ENCODE measurements at regions not wholly inside any gene's neighbourhood (a gene's known extent, or its start where the extent isn't known, plus 50 kb on each side); places are given as distances from the start of the nearest gene placed in this dataset.
"Not testable (repeated sequence)": the region's sequence is repeated elsewhere in the genome, so short reads cannot be mapped to it uniquely, and the experiment has no call there.

DNA sequence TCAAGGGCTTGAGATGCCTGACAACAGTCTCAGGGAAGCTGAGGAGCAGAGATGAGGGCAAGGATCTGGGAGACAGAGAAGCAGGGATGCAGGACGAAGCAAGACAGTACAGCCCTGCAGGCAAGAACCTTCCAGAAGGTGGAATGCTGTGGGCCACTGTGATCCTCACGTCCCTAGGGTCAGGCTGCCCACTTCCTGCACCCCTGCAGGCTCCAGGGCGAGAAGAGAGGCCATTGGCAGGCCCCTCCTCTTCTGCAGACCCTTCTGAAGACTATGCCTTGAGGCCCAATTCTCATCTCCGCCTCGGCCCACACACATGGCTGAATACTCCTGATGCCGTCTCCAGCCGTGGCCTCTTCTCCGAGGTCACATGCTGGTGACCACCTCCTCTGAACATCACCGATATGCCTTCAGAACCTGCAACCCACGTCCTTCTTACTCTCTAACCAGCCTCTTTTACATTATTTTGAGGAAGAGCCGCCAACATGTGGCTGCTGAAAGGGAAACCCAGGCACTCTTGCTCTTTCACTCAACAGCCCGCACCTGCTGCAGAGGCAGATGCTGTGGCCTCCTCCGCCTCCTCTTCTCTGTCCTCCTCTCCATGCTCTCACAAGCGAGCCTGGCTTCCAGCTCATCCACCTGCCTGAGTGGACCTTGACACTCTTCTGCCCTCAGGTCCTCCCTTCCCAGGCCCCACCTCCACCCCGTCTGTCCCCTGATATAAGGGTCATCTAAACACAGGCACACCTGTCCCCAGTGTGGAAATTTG, 181.5 kb downstream of the IRX2 start:
- DNase-seq (ENCODE audit: low read depth in 2 of 2): no peak

DNA sequence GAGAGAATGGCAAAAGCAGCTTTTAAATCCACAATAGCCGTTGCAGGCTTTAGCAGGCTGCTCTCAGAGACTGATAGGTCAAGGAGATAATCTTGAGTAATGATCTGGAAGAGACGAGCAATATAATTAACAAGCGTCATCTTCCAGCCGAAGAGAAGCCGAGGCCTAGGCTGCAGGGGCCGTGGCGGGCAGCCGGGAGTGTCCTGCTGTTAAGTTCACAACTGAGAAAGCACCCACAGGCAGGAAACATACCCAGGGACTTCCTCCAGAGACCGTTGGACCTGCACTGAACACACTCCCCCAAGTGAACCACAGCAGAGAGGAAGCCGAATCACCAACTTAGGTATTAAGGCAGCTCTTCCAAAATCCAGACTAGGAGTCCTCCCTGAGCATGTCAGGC, 182.3 kb downstream of the IRX2 start:
- no peak for DNase-seq (ENCODE audit: low read depth in 2 of 2)

DNA sequence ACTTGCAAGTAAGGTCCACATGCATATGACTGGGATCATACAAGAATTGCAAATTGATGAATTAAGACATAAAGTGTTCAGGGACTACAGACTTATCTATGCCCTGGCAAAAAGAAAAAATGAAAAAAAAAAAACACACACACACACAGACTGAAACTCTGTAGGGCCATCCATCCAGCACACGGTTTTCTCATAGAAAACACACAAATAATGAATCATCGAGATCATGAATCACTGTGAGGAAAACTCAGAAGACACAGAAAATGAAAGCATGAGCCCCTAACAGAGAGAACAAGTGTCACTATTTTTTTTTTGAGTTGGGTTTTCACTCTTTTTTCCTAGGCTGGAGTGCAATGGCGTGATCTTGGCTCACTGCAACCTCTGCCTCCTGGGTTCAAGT, 185.2 kb downstream of the IRX2 start:
- no peak for DNase-seq (ENCODE audit: low read depth in 2 of 2)

DNA sequence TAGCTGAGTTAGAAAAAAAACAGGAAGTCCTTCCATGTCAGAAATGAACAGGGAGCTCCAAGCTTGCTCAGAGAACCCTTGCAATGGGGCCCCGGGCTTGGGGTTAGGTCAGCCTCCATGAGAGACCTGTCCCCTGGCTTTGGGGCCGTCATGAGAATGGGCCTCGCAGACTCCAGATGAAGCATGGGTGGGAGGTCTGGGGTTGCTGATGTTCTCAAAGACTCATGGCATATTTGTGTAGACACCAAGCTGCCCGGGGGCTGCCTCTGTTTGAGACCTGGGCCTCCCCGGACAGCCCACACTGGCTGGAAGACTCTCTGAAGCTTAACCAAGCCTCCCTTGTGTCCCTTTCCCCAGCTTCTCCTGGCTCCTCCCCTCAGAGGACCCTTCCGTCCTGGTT, 186.3 kb downstream of the IRX2 start:
- no peak for DNase-seq (ENCODE audit: low read depth in 2 of 2)

DNA sequence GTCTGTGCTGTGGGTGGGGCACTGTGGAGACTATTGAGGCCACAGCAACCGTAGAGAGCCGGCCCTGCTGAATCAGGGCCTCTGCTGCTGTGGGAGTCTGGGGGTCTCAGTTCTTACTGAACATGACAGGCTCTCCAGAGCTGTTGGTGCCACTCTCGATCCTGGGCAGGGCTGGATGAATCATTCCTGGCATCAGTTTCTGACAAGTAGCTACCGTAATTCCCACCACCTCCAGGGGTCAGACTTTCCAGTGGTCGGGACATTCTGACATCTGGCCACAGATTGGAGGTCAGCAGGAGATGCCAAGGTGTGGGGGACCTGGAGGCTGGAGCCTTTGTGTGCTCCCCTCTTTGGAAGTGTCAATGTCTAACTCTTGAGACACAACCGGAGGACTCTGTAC, 188.4 kb downstream of the IRX2 start:
- DNase-seq (ENCODE audit: low read depth in 2 of 2): no peak

DNA sequence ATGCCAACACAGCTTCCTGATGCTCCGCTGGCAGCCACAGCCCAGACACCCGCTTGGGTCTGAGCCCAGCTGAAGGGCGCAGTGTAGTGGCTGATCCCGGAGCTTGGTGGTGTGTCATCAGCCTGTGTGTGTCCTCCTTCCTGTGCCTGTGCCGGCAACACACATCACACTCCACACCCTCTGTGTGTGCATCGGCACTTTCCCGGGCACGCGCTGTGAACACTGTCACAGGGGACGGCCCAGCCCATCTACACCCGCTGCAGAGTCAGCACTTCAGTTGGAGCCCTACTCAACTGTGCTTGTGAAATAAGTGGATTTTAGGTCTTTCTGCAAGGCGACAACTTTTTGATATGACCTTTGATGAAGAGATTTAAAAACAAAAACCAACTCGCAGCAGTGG, 189.4 kb downstream of the IRX2 start:
- DNase-seq (ENCODE audit: low read depth in 2 of 2): no peak

DNA sequence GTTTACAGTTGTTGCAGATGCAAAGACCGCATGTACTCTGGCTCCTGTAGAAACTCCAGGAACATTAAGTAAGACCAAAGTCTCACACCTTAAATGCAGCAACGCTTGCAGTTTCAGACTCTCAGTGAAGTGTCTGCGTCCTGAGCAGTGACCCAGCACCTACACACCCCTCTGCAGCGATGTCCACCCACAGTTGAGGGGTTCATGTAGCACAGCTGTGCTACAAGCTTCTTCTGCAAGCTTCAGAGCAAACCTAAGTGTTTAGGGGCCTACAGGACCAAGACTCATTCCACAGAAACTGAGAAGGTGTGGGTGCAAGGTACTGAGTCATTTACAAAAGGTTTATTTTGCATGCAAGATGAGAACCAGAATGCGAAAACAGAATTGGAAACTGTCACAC, 191.0 kb downstream of the IRX2 start:
- no peak for DNase-seq (ENCODE audit: low read depth in 2 of 2)

DNA sequence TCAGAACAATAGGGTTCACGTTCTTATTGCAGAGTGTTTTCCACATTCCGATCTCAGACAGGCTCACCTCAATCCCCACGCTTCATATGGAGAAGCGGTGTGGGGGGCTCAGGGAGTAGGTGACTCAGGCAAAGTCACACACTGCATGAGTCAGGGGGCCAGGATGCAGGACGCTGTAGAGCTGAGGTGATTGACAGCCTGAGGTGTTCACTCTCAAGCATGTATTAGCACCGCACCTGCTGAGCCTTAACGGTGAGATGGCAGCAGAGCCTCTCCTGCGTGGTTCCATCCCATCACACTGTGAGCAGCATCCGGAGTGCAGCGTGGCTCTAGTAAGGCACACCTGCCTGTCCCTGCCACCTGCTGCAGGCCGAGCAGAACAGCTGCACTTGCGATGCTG, 194.0 kb downstream of the IRX2 start:
- no peak for DNase-seq (ENCODE audit: low read depth in 2 of 2)

DNA sequence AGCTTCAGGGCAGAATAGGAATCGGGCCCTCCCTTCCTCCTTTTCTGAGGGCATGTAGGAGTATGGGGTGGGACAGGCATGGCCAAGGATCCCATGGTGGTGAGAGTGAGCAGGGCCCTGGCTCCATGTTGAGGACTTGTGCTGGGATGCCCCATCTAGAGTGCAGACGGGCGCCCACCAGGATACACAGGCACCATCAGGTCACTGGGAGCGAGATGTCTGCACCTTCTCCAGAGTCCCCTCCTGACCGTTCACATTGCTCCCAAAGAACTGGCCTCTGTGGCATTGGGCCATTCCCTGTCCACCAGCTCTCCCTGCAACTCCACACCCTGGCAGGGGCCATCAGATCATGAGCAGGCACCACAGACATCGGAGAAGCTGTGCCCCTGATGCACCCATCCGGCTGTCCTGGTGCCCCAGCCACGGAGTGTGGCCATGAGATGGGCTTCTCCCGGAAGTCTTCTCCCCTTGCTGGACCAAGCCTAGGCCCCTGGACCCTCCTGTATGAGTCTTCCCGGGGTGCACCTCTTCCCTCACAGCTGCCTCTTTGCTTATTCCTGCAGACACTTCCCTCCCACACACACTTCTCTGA, 195.0 kb downstream of the IRX2 start:
- no peak for DNase-seq (ENCODE audit: low read depth in 2 of 2)

DNA sequence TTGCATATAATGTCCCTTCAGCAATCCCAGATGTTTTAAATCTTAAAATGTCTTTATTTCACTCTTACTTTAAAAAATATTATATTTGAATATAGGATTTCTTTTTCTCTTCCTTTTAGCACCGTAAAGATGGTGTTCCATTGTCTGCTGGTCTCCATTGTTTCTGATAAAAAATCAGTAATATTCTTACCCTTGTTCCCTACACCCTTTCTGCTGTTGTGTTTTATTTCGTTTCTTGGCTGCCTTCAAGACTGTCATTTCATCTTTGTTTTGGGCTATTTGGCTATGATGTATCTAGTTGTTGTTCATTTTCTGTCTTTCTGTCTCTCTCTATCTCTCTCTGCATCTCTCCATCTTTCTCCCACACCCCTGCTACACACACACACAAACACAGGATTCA, 197.9 kb downstream of the IRX2 start:
- no peak for DNase-seq (ENCODE audit: low read depth in 2 of 2)

DNA sequence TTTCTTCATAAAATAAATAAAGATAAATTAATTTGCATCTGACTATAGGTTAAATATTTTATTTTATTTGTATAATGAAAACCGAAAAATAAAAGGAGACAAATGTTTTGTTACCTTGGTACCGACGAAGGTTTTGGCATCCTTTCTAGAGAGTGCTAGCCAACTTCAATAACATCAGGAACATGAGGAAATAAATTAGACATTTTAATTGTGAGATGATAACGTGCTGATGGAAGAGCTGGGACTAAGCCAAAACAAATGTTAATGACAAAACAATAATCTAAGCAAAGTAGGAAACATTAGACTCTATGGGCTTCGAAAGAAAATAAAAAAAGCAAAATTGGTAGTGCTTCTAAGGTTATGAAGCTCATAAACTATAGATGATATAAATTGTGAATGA, 201.0 kb downstream of the IRX2 start:
- no peak for DNase-seq (ENCODE audit: low read depth in 2 of 2)

DNA sequence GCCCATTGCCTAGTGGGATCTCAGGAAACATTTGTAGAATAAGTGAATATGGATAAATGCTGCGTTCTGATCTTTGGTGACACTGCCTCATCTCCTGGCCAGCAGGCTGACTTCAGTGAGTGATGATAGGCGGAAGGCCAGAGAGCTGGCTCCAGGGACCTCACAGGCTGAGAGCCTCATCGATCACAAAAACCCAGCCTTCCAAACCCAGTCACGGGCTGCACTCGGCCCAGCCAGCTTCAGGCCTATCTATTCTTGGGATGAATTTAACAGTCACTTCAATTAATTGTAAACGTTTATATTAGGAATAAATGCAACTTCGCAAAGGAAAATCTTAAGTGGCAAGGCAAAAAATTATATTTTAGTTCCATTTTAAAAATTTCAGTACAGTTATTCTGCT, 201.6 kb downstream of the IRX2 start:
- no peak for DNase-seq (ENCODE audit: low read depth in 2 of 2)

DNA sequence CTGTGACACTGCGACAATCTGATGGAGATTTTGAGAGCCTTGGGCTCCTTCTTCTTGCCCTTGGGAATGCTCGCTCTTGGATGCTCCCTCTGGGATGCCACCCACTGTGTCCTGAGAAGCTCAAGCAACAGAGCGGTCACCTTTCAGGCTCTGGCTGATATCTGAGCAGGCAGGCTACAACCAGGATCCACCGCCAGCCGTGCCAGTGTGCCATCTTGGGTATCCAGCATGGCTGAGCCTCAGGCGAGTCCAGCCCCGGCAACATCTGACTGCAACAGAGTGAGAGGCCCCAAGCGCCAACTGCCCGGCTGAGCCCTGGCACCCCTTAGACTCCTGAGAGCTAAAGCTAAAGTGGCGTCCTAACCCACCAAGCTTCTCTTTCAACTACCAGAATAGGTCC, 202.1 kb downstream of the IRX2 start:
- no peak for DNase-seq (ENCODE audit: low read depth in 2 of 2)

DNA sequence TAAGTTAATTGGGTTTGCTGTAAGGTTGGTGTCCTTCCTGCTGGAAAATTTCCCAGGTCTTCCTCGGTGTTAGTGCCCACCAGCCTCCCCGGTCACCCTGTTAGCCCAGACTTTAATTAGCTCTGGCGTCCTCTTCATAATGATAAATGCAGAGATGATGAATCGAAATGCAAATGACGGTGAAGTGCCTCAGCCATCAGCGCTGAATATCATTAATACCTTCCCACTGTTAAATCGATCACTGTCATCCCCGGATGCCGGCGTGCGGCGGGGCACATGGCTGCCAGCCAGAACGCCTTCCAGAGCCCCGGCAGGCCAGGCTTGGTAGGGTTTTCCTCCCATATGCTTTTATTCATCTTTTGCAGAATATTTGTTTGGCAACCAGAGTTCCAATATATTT, 204.5 kb downstream of the IRX2 start:
- no peak for DNase-seq (ENCODE audit: low read depth in 2 of 2)

DNA sequence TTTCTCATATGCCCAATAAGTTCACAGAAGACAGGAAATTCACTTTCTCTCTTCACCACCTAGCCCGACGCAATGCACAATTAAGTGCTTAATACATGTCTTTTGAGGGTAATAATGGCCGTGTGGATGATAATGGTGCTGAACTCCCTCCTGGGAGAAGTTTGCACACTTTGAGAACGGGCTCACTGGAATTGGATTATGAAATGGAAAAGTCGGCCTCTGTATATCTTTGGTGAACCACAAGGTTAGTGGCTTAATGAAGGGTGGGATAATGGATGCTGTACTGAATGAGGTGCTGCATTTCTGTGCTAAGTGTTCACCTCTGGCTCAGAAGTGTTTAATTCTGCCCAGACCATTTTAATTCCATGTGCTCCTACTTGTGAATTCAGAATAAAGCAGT, 207.5 kb downstream of the IRX2 start:
- DNase-seq (ENCODE audit: low read depth in 2 of 2): no peak

DNA sequence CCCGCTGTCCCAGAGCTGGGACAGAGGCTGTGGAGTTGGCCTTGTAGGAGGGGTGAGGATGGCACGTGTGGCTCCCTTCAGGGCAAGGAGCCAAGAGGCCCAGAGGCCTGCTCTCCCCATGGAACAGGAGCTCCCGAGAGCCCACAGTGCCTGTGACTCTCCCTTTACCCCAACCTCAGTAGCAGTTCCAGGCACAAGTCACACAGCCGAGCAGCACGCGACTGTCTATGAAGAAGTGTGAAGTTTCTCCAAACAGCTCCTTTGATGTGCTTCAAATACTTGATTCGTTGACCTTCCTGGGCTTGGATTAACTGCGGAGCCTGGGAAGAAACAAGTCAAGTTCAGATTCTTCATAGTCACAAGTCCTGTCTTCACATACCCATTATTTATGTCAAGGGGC, 208.7 kb downstream of the IRX2 start:
- no peak for DNase-seq (ENCODE audit: low read depth in 2 of 2)

DNA sequence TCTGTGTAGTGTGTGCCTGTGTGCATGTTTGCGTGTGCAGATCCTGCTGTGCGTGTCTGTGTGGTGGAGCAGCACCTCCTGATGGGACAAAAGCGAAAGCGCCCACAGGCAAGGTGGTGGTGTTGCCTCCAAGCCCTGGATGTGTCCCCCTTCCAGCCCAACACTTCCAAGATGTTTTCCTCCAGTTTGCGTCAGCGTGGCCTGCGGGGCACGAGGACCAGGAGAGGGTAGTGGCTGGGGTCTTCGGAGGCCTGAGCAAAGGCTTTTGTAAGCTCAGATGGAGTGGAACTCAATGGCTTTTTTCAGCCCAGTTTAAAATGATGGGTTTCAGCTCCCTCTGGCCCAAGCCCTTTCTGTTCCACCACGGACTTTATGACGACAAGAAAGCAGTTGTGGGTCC, 209.5 kb downstream of the IRX2 start:
- no peak for DNase-seq (ENCODE audit: low read depth in 2 of 2)

DNA sequence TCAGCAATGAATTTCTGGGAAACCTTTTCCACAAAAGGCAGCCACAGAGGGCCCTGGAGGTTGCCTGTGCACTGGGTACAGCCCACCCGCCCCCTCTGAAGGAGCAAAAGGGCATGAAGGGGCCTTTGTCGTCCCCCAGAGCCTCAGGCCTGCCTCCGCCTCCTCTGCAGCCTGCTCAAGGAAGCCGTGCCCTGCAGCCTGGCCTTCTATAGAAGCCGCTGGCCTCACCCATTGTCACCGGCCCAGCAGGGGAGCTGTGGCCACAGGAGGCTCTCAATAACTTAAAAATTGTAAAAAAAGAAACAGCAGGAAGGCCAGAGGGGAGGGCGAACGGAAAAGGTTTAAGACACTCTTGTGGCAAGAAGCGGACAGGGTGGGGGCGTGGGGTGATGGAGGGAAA, 213.3 kb downstream of the IRX2 start:
- DNase-seq (ENCODE audit: low read depth in 2 of 2): no peak

DNA sequence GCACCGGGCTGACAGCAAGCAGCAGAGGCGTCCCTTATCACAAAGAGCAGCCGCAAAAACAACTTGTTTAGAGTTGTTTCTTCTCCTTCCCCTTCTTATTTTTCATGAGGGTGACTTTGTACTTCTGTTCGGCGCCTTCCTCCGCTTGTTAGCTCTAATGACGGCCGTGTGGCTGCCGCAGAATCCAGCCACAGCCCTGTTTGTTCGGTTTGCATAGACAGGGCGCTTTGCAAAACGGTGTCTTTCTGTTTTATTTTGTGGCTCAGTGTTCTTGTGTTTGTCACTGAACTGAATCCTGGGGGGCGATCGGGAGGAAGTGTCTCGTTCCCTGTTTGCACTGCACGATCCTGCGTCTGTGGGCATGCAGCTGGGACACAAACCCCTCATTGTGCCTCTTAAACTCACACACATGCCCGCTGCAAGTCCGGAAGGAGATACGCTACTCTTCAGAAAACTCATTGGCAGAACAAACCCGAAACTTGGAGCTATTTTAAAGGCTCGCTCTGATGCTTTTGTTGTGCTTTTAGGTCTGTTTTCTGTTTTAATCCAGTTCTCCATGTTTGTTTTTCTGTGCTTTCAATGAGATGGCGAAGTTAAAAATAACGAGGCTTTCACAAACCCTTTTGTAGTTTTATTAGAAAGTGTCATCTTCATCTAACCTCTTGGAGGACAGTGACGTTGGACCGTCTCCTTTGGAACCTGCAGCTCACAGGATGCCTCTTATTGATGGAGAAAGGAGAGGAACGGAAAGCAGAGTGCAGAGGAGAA, 213.9 kb downstream of the IRX2 start:
- no peak for DNase-seq (ENCODE audit: low read depth in 2 of 2)

DNA sequence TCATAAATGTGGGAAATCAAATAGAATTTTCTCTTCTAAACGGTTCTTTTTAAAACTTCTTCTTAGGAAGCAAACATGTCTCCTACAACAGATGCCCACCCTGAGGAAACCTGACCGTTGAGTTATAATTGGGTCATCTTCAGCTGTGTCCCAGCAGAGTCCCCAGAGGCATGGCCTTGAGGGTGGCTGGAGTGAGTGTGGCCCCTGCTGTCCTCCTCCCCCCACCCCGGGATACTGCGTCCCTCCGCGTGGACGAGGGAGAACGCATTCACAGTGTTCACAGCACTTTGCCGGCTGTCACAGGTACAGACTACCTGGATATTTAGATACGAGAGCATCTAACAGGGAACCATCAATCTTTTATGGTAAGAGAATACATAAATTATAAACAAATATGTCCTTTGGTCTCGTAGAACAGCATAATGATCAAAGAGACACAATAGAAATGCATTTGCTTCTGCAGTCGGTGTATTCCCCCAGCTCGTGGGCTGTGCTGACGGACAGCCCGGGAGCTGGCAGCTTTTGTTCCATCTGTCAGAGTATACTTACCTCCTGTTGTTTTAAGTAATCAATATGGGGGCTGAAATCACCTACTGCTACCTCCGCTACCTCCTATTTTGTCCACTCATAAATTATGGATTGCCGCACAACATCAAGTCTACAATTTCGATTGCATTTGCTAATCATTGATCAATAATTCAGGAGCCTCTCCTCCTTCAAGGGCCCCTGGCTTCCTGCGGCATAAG, 214.7 kb downstream of the IRX2 start:
- DNase-seq (ENCODE audit: low read depth in 2 of 2): no peak

DNA sequence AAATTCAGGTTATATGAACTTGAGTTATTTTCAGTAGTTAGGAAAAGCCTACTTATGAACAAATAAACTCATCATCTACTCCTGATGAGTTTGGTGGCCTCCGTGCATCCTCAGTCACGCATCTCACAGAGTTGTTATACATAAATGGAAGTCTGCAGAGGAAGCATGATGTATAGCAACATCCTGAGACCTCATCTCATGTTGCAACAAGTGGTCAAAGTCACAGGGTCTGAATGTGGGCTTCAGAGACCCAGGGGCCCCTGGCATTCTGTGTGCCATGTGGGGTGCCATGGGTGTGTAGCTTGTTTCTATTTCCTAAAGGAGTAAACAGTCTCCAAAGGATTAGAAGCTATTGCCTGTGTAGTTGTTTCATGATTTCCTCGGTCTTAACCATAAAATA, 216.5 kb downstream of the IRX2 start:
- no peak for DNase-seq (ENCODE audit: low read depth in 2 of 2)

DNA sequence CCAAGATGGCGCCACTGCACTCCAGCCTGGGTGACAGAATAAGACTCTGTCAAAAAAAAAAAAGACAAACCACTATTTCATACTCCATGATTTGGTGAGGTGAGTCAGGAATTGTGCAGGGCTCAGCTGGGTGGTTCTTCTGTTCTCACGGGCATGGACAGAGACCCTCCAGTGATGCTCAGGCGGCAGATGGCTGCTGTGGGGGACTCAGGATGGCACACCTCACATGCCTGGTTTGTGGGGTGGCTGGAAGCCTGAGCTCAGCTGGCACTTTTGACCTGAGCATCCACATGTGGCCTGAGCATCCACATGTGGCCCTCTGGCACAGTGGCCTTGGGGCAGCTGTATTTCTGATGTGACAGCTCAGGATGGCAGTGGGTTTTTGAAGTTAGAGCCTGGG, 217.2 kb downstream of the IRX2 start:
- no peak for DNase-seq (ENCODE audit: low read depth in 2 of 2)

DNA sequence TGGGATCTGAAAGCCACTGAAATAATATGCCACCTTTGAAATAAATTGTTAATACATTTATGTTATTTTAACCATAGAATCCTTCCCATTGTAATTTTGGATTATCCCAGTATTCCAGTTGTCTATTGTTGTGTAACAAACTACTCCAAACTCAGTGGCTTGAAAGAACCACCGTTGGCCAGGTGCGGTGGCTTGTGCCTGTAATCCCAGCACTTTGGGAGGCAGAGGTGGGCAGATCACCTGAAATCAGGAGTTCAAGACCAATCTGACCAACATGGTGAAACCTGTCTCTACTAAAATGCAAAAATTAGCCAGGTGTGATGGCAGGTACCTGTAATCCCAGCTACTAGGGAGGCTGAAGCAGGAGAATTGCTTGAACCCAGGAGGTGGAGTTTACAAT, 217.6 kb downstream of the IRX2 start:
- DNase-seq (ENCODE audit: low read depth in 2 of 2): not testable (repeated sequence)
